ENCODE measurements at regions not wholly inside any gene's neighbourhood (a gene's known extent, or its start where the extent isn't known, plus 50 kb on each side); places are given as distances from the start of the nearest gene placed in this dataset.

DNA sequence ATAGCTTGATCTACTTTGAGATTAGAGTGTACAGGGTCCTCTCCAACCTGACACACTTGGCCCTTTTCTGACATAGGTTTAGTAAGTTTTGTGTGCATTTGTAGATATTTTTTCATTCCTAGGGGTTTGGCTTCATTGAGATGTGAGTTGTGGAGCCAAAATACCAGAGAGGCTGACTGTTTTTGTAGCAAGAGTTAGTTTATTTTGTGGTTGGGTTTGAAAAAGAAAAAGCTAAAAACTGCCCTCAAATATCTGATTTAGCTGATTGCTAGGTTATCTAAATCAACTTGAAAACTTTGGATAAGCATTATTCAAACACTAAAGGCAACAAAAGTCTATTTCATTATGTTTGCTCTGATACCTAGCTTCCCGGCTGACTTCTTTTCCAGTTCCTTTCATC is 164.7 kb upstream of the CENPW start:
- TF ChIP-seq, protein P1, sequence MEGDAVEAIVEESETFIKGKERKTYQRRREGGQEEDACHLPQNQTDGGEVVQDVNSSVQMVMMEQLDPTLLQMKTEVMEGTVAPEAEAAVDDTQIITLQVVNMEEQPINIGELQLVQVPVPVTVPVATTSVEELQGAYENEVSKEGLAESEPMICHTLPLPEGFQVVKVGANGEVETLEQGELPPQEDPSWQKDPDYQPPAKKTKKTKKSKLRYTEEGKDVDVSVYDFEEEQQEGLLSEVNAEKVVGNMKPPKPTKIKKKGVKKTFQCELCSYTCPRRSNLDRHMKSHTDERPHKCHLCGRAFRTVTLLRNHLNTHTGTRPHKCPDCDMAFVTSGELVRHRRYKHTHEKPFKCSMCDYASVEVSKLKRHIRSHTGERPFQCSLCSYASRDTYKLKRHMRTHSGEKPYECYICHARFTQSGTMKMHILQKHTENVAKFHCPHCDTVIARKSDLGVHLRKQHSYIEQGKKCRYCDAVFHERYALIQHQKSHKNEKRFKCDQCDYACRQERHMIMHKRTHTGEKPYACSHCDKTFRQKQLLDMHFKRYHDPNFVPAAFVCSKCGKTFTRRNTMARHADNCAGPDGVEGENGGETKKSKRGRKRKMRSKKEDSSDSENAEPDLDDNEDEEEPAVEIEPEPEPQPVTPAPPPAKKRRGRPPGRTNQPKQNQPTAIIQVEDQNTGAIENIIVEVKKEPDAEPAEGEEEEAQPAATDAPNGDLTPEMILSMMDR (IDR thresholded peaks at IDR 0.05) = no peak
- H3K27me3 Mint-ChIP-seq (ENCODE audit: insufficient read depth) = peaks cover 5% of the 10 kb centered on the region
- no peaks in the 10 kb centered on the region for H3K36me3 Mint-ChIP-seq (ENCODE audit: low read depth)
- no peak overlapping the region for H3K4me3 Mint-ChIP-seq
- no peak for DNase-seq
- peaks cover 10% of the 10 kb centered on the region for H3K4me1 Mint-ChIP-seq (ENCODE audit: low read depth)
- H3K27ac Mint-ChIP-seq = no peak overlapping the region
- H3K9me3 Mint-ChIP-seq = no peaks in the 10 kb centered on the region

DNA sequence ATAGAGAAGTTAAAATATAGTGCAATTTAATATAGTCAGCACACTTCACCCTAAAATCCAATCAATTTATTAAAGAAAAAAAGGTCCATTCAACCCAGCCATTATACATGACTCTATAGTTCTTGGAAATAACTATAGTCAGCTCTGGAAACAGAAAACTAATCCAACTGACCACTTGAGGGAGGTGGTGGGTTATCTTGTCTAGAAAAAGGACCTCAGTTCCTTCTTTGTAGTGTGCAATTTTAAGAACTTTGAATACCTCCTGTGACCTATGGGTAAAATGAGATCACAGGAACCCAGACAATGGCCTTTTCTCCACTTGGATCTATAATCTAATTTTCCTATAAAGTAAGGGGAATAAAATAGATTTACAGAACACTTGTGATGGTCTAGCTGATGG is 163.6 kb upstream of the CENPW start:
- H3K4me1 Mint-ChIP-seq (ENCODE audit: low read depth) = peaks cover 12% of the 10 kb centered on the region
- no peak for DNase-seq
- TF ChIP-seq, protein P1 (IDR thresholded peaks at IDR 0.05) = peak; percentile 53
- no peaks in the 10 kb centered on the region for H3K9me3 Mint-ChIP-seq
- H3K27me3 Mint-ChIP-seq (ENCODE audit: insufficient read depth) = peaks cover 5% of the 10 kb centered on the region
- H3K27ac Mint-ChIP-seq = no peak overlapping the region
- no peak overlapping the region for H3K4me3 Mint-ChIP-seq
- no peaks in the 10 kb centered on the region for H3K36me3 Mint-ChIP-seq (ENCODE audit: low read depth)

DNA sequence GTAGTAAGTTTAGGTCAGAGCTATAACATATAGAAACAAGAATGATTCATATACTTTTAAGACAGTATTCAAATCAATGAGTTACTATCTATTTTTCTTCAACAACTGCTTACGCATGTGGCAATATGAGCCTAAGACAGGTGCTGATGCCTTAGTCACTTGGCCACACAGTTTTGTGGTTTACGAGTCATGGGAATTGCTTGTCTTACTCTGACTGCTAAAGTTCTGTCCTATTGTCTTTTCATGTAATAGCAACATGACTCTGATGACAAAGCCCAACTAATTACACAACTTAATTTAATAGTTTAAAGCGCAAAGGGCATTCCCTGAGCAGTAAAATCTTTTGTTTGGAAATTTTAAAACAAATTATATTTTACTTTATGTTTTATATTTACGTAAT is 159.3 kb upstream of the CENPW start:
- Mint-ChIP-seq H3K9me3 (no peaks in the 10 kb centered on the region), H3K4me1 (ENCODE audit: low read depth) (peaks cover 12% of the 10 kb centered on the region; the same call in 1 of the 2 replicates), H3K36me3 (ENCODE audit: low read depth) (no peaks in the 10 kb centered on the region), H3K27me3 (ENCODE audit: insufficient read depth) (peaks cover 3% of the 10 kb centered on the region), H3K27ac (no peak overlapping the region), H3K4me3 (no peak overlapping the region)
- peak; percentile 70 for DNase-seq
- TF ChIP-seq, protein P1 (IDR thresholded peaks at IDR 0.05) = no peak

DNA sequence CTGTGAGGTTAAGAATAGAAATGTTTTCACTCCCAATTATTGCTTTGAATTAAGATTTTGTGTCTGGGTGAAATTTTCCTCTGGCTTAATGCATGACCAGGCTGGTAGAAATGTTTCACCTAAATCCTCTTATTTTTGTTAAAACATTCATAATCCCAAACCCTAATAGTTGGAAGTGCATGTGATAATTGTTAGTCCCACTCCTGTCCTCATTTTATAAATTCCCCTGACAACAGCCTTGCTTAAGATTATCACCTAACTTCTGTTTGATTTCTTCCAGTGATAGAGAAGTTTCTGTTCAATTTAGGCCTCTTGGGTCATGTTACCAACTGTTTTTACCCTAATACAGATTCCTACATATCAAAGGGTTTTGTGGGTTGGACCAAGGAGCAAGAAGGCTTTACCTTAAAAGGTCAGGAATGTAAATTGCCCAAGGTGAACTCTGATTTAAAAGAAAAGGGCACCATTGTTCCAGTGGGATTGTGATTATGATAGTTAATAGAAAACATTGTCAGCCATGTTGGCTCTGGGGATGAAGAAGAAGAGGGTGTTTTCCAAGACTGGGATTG is 158.7 kb upstream of the CENPW start:
- TF ChIP-seq, protein P1 (IDR thresholded peaks at IDR 0.05) = no peak
- peaks cover 3% of the 10 kb centered on the region for H3K27me3 Mint-ChIP-seq (ENCODE audit: insufficient read depth)
- H3K4me1 Mint-ChIP-seq (ENCODE audit: low read depth) = peaks cover 12% of the 10 kb centered on the region; the same call in 1 of the 2 replicates

GRCh38 chr6:126181890-126182289 is 158.0 kb upstream of the CENPW start:
- DNase-seq = no peak
- Mint-ChIP-seq H3K9me3 (no peaks in the 10 kb centered on the region), H3K36me3 (ENCODE audit: low read depth) (no peaks in the 10 kb centered on the region), H3K4me1 (ENCODE audit: low read depth) (peaks cover 12% of the 10 kb centered on the region; the same call in 1 of the 2 replicates), H3K27ac (no peak overlapping the region), H3K27me3 (ENCODE audit: insufficient read depth) (peaks cover 3% of the 10 kb centered on the region), H3K4me3 (no peak overlapping the region)
- TF ChIP-seq, protein P1 (IDR thresholded peaks at IDR 0.05) = no peak

More for the DNA sequence above, 158.7 kb upstream of the CENPW start:
- H3K9me3 Mint-ChIP-seq = no peaks in the 10 kb centered on the region
- H3K27ac Mint-ChIP-seq = no peak overlapping the region
- H3K36me3 Mint-ChIP-seq (ENCODE audit: low read depth) = no peaks in the 10 kb centered on the region
- no peak overlapping the region for H3K4me3 Mint-ChIP-seq
- no peak for DNase-seq
